ENCODE measurements at regions not wholly inside any gene's neighbourhood (a gene's known extent, or its start where the extent isn't known, plus 50 kb on each side); places are given as distances from the start of the nearest gene placed in this dataset.
"Not testable (repeated sequence)": the region's sequence is repeated elsewhere in the genome, so short reads cannot be mapped to it uniquely, and the experiment has no call there.

DNA sequence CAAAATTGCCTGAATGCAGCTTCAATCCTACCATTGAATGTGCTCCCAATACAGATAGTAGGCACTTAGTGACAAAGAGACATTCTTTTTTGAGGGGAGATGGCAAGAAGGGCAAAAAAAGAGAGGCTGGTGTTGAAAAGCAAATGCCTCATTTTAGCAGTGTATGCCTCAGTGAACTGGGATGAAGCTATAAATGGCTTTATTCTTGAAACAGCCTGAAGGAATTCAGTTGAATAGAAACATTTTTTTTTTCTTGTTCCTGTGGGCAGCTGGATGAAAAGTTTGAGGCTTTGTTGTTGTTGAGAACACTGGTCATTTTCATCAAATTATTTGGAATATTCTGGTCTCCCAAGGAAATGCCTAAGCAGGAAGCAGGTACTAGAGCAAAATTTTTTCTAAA lies 228.9 kb downstream of the RNF144A start:
- DNase-seq, result no peak

DNA sequence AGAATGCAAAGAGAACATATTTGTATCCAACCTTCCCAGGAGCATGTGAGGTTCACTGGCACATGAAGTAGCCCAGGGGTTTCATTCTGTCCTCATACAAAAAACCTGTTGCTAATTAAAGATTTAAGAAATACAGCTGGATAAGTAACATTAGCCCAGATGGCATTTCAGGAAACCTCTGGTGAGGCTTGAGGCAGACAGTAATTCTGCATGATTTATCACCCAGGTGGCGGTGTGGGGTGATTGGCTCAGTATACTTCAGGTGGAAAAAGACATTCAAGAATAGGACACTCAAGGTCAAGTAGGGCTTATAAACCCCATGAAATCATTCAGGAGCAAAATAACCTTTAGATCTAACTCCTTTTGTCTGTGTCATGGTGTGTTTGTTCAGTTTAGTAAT lies 237.4 kb downstream of the RNF144A start:
- no peak for DNase-seq

GRCh38 chr2:7161501-7161900 lies 244.3 kb downstream of the RNF144A start:
- DNase-seq, result no peak

DNA sequence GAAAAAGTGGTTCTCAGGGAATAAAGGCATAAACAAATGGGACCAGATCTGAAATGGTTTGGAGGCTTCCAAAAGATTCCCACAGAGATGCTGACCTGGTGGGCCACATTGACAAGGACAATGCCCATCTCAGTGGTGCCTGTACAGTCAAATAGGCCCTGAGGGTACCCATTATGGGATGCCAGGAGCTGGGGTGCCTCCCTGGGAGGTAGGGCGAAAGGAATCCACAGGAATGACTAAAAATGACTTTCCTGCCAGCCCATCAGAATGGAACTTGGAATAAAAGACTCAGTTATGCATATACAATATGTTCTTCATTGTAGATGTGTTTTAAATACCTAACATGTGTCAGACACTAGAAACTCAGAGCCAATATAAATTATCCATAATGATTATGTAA lies 248.5 kb downstream of the RNF144A start:
- no peak for DNase-seq

DNA sequence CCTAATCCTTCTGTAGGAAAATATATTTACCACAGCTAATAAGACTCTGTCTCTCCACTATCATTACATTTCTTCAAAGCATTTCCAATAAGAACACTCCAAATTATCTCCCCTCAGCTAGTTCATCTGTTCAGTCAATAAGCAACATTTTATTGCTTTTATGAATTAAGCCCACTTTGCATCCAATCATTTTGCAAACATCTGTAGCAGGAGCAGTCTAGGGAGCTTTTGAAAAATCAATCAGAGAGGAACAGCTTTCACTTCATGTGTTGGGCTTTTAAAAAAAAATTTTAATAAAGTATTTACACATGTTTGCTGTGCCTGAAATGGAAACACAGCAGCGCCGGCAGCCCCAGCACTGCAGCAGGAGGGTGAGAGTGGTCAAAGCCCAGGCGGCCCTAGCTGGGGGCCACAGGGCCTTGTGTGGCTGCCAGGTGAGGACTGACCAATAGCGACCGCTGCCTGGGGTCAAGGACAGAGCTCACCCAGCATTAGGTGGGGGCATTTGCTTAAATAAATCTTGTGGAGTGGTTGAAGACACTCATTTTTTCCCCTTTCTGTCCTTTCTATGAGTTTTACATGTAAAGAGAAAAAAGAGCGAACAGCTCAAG lies 250.7 kb downstream of the RNF144A start:
- no peak for DNase-seq

GRCh38 chr2:7169593-7169992 lies 252.4 kb downstream of the RNF144A start:
- DNase-seq, result no peak

DNA sequence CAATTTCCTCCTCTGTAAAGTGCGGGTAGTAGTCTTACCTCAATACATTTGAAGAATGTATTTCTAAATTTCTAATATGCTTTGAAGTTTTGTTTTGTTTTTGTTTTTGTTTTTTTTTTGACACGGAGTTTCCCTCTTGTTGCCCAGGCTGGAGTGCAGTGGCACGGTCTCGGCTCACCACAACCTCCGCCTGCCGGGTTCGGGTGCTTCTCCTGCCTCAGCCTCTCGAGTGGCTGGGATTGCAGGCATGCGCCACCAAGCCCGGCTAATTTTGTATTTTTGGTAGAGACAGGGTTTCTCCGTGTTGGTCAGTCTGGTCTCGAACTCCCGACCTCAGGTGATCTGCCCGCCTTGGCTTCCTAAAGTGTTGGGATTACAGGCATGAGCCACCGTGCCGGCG lies 261.8 kb downstream of the RNF144A start:
- DNase-seq, result not testable (repeated sequence)

- peak in 3 of 4 experiments; percentile 30 to 55 (median 34) for DNase-seq
Measured at GRCh38 chr2:7180638-7181370, 263.6 kb downstream of the RNF144A start.

GRCh38 chr2:7182525-7182924 lies 265.3 kb downstream of the RNF144A start:
- no peak for DNase-seq

- no peak for DNase-seq
Measured at GRCh38 chr2:7189106-7189505, 271.9 kb downstream of the RNF144A start.

GRCh38 chr2:7190587-7191324 lies 273.5 kb downstream of the RNF144A start:
- no peak for DNase-seq

- DNase-seq, result no peak
Measured at GRCh38 chr2:7191932-7192331, 274.7 kb downstream of the RNF144A start.

DNA sequence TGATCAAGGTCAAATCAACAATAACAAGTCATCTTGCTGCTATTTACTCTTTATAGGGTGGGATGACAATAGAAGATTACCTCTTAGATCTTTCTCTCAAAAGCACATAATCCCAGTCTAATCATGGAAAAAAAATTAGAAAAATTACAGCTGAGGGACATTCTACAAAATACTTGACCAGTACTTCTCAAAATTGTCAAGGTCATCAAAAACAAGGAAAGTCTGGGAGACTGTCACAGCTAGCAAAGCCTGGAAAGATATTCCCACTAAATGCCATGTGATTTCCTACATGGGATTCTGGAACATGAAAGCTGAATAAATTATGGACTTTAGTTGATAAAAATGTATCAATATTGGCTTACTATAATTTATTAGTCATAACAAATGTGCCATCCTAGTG lies 276.2 kb downstream of the RNF144A start:
- no peak for DNase-seq

GRCh38 chr2:7194950-7195349 lies 277.7 kb downstream of the RNF144A start:
- no peak for DNase-seq

GRCh38 chr2:7196883-7197282 lies 279.7 kb downstream of the RNF144A start:
- DNase-seq, result peak; percentile 4 to 65 (median 32)

GRCh38 chr2:7201851-7202250 lies 284.6 kb downstream of the RNF144A start:
- DNase-seq, result no peak

DNA sequence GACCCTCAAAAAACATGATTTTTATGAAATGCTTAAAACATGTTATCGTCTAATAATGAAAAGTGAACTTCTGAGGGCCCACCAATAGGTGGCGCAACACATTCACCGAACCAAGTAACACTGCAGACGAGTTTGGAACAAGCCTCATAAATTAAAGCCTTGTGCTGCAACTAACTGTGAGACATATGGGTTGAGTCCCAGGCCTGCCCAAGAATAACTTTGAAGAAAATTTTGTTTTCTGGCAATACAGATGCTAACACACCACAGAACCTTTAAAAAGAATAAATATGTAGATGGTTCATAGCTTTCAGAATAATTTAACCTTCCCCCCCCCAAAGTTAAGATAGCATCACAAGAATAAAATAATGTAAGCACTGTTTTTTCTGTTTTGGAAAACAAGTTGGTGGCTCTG lies 285.9 kb downstream of the RNF144A start:
- peak; percentile 76 to 82 (median 79) for DNase-seq

DNA sequence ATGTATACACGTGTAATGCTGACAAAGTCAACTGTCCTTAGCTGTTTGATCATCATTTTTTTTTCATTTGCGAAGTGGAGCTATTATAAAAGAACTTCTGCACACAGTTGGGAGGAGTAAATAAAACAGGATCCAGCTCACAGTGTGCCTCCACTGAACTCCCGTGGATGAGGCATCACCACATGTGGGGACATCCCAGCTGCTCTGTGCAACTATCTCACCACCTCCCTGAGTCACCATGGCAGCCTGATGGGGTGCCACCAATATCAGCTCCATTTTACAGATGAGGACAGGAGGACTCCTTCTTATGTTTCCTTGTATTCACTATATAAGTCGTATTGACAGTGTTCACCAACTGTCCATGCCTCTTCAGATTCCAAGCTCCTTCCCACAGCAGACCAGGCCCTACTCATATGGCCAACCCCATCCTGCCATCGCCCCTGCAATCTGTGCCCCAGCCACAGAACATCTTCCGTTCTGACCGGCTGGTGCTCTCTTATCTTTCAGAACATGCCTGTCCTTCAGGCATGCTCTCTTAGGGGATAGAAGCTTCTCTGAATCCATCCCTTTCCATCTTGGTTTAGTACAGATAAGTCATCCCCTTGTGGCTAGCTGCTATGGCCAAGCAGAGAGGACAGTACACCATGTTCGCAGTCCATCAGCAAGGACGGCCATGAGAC lies 288.1 kb downstream of the RNF144A start:
- peak; percentile 5 to 42 (median 23) for DNase-seq

DNA sequence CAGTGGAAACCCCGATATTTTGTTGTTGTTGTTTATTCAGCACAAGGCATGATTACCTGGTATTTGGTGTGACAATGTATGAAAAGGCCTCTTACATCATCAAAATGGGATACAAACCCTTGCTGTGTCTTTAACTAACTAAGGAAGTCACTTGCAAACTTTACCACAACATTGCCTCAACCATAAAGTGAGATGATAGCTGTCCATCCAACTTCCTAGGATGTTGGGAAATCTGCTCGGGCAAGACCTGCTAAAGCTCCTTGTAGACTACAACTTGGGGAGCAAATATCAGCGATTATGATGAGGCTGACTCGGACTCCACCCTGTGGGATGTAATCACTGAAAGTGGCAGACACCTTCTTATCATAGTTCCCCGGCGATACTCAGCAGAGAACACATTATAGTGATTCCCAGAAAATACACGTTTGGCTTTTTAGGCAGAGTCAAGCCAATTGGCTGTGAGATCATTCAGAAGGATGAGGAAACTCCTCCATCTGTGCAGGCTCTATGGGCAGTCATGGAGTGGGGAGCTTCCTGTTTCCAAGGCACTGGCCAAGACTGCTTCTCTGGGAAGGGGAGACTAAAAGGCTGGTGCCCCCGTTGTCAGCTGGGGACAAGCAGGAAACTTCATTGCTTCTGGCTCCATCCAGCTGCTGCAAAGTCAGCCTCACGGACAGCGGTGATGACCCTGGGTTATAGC lies 289.0 kb downstream of the RNF144A start:
- peak; percentile 32 to 55 (median 49) for DNase-seq

DNA sequence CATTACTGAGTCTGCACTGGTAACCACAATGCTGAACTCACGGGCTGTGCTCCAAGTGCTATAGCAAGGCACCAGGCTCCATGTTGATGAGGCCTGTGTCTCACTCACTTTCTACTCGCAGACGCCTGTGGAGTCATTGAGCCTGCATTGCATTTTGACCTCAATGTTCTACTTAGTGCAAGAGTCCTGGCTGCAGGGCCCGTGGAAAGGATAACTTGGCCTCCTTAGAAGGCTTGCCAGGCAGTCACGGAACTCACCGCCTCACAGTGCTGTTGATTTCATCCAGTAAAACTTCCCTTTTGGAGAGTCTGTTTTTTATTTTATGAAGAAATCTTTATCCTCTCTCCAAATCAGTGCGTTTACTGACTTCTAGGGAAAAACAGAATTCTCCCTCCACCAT lies 290.4 kb downstream of the RNF144A start:
- no peak for DNase-seq

DNA sequence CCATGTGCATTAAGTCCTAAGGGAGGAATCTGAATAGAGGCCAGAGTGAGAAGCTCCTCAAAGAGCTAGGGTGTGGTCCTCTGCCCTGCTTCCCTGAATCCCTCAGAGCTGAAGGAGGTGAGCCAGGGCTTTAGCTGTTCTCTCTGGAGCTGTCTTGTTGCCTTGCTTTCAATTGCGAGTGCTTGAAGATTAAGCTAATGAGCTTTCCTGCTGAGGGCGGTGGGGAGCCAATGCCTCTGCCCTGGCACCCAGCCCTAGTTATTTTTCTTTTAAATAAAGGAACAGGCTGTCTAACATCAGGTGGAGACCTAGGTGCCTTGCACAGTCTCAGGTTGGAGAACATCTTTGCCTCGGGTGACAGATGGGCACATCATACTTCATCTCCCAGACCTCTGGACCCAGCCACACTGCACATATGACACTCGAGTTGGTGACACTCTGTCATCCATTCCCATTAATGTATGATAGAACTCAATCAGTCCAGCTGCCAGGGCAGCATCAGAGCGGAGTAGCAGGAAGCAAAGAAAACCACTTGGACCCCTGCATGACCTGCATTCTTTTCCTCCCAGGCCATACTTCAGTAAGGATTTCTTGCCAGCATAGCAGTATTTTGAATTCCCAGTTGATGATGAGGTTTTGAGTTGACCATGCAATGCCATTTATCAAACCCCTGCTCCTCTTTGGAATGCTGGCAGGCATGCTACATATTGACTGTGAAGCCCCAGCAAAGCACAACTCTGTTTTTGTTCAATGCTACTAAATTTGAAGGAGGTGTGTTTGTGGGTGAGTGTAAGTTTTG lies 292.7 kb downstream of the RNF144A start:
- DNase-seq, result no peak

DNA sequence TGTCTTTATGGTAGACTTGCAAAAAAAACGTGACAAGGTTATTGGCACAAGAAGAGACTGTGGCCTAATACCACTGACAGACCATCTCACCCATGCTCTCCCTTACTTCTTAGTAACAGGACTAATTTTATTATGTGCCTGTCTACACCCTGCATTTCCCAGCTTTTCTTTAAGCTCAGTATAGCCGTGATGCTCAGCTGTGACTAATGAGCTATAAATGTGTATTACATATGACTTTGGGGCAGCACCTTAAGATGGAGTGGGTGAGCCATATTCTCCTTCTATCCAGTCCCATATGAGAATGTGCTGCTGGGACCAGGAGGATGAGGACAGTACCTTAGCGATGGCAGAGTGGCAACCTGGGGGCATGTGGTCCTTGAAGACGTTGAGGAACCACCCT lies 293.5 kb downstream of the RNF144A start:
- no peak for DNase-seq

All from suppressor macrophage (primary cell).